Endometrial microvascular endothelial cells (primary cell): ENCODE measurements at regions not wholly inside any gene's neighbourhood (a gene's known extent, or its start where the extent isn't known, plus 50 kb on each side); places are given as distances from the start of the nearest gene placed in this dataset.

Experiments
- in situ Hi-C: cut with HindIII; loops from 2 replicates; pipeline ENCODE4 v1.10.0; 2017; ENCODE audit warnings: low sequenced_read_pairs, low pct_unique_long_range_greater_than_20kb; ENCODE audit errors: inconsistent ontology term

DNA sequence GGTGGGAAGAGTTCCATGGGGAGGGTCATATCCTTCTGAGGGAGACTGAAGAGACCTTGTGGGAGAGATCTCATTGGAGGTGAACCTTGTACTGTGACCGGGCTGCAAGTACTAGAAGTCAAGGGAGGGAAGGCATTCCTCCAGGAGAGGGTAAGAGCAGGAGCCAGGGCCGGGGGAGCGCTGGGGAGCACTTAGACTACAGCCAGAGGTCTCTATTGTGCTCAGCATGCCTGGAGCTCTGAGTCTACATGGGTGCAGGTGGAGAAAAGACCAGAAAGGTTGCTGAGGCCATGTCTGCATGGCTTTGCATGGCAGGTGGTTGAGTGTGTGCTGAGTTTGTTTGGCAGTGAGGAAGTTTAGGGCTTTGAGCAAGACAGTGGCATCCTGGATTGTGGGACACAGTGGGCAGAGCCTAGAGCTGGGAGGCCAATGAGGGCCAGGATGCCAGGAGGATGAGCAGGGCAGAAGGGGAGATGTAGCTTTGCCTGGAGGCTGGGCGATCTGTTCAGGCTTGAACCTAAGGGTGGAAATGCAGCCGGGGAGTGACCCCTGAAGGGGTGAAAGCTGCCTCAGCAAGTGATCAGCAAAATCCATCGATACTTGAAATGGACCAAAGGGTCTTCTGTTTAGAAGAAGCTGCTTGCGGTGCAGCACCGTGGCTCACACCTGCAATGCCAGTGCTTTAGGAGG lies 317.4 kb upstream of the TNRC6C start:
- in situ Hi-C loops = no loop called here

DNA sequence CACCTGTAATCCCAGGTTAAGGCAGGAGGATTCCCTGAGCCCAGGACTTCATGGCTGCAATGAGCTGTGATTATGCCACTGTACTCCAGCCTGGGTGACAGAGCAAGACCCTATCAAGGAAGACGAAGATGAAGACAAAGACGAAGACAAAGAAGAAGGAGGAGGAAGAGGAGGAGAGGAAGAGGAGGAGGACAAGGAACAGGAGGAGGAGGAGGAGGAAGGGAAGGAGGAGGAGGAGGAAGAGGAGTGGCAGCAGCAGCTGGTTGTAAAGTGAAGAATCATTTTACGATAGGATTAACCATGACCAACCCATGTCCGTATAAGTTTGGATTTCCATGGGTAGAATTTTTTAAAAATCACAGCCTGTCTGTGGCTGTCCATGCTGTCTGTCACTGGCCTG lies 316.8 kb upstream of the TNRC6C start:
- in situ Hi-C loops = no loop called here

DNA sequence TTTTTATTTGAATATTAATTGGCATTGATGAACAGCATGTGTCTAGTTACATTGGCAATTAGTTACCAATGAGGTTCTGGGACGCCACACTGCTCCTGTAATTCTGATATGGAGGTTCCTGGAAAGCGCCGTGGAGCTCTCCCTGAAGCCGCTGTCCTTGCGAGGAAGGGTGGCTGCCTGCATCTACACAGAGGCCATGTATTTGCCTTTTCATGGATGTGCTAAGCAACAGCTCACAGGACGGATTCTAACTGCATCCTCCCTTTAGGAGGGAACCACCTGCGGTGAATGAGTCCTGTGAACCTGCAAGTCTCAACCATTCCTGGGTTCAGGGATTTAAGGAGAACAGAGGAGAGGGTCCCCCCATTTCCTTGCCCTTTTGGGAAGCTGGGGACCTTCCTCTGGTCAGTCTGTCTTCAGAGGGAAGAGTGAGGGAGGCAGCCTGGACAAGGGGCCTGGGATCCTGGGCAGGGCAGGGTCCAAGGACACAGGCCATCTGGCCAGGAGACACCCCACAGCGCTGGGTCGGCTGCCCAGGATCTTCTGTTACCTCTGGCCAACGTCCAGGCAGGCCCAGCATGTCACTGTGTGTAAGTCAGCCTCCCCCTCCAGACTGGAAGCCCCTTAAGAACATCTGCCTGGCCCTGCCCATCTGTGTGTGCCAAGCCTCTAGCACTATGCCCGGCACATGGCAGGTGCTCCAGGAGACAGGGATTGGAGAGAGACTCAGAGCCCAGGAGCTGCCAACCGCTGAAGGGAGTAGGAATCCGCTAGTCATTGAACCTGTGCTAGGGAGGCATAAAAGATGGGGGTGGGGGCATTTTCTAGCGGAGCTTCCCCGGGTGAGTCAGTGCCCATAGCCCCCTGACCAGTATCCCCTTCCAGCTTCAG lies 314.1 kb upstream of the TNRC6C start:
- in situ Hi-C loops = no loop called here

DNA sequence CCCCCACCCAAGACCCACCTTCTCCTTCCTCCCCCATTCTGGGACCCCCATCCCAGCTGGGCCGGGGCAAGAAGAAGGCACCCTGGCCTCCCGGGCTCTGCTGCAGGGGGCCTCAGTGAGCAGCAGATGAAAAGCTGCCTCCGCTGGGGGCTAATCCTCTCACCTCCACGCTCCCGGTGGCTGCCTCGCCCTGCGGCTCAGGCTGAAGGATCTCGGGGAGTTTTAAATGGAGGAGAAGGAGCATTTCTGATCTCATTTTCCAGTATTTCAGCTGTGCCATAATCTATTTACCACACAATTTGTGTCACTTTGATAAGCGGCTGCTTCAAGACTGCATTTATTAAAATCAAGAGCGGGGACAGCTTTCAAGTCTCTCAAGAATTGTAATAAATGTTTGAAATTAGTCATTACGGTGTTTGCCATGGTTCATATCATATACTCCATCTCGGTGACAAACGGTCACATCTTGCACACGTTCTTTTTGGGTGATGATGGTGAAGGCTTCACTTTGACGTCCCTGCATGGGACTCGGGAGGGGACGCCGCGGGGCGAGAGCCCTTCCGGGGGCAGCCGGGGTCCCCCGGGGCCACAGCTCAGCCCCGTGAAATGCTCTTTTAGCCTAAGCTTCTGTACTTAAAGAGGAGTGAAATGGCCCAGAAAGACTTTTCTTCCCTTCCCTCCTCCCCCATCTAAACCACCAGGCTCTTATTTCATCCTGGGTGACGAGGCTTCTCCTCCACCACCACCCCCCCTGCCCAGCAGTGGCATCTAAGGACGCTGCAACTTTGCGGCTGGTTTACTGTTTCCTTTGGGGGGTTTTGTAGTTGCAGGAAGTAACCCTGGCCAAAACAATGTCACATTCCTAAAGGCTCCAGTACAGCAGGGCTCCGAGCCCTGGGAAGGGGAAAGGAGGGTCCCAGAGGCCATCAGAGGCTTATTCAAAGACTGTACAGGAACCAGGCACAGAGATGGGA lies 313.1 kb upstream of the TNRC6C start:
- in situ Hi-C loops = no loop called here

DNA sequence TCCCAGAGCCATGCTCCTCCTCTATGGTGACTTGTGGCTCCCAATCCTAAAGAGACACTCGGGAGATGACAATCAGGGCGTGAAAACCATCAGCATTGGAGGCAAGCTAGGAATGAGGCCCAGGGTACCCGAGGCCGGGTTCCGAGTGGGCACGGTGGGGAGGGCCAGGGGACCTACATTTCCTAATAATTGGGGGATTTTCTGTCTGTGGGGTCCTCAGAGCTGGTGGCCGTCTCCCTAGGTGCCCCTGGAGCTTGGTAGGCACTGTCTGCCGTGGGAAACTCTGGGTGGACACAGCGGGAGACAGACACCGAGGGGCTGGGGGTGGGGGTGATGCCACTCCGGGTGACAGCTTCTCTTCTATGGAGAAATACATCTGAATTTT lies 312.5 kb upstream of the TNRC6C start:
- in situ Hi-C loops = no loop called here

DNA sequence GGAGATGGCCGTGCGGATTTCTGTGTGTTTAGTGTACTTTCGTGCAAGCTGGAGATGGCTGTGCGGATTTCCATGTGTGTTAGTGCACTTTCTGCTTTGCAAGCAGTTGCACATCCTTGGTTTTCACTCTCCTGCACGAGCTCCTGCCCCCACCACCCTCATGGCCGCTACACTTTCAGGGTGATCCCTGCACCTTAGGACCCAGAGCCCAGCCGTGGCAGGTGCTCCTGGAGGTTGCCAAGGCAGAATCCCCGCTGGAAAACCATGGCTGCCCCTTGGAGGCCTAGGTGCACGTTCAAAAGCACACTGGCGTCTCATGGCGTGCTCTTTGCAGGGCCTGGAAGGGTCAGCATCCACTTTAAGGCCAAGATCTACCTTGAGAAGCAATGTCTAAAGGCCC lies 311.0 kb upstream of the TNRC6C start:
- in situ Hi-C loops = no loop called here

DNA sequence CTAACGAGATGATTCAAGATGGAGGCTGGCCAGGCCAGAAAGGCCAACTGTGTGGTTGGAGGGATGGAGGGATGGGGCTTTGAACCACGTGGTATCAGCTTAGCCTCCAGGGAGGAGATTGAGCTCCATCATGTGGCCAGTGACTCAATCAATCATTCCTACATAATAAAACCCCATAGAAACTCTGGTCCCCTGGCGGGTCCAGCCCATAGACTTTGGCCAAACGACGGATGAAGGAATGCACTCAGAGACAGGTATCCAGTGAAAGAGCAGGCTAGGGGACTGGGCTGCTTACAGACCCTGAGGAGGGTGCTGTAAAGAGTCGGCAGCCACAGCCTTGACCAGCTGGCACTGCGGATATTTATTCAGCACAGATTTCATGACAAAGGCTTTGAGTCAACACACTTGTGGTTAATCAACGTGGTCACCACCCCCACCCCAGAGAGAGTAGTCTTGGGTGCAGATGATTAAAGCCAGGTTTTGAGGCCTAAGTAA lies 308.7 kb upstream of the TNRC6C start:
- in situ Hi-C loops = no loop called here

DNA sequence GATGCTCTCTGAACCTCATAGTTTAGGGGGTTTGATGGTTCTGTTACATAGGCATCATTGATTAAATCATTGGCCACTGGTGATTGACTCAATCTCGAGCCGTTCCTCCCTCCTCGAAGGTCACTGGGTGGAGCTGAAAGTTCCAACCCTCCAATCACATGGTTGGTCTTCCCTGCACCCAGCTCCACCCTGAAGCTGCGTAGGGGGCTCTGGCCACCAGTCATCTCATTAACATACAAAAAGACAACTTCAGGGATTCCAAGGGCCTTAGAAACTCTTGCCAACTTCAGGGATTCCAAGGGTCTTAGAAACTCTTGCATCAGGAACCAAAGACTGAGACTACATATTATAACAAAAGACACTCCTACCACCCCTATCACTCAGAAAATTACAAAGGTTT lies 306.5 kb upstream of the TNRC6C start:
- in situ Hi-C loops = no loop called here

DNA sequence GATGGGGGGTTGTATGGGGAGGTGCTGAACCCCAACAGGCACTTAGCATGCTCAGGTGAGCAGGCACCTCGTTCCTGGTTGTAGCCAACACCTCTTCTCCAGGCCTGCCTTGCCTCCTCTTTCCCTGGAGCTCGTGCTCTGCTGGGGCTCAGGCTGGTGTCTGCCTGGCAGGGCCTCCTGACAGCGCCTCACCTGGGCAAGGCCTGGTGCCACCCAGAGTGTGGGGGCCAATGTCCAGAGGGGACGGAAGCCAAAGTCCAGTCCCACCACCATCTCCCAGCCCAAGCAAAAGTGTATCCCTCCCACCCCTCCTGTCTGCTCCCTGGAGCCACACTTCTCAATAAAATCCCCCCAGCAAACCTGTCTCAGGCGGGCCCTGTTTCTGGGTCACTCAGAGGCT lies 304.2 kb upstream of the TNRC6C start:
- in situ Hi-C loops = no loop called here

DNA sequence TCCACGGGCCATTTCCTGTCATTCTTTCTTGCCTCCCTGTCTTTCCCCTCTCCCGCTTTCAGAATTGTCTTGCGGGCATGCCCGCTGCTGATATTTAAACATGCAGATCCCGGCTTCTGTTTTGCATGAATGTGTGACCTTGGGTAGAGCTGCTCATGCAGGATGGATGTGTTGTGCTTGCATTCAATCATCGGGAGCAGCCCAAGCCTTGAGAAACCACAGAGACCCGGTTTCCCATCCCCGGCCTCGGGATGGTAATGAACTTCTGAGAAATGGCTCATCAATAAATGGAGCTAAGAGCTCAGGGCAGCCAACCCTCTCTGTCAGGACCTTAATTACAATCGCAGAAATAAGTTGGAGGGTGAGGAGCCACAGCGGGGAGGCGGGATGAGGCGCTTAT lies 303.7 kb upstream of the TNRC6C start:
- in situ Hi-C loops = no loop called here

DNA sequence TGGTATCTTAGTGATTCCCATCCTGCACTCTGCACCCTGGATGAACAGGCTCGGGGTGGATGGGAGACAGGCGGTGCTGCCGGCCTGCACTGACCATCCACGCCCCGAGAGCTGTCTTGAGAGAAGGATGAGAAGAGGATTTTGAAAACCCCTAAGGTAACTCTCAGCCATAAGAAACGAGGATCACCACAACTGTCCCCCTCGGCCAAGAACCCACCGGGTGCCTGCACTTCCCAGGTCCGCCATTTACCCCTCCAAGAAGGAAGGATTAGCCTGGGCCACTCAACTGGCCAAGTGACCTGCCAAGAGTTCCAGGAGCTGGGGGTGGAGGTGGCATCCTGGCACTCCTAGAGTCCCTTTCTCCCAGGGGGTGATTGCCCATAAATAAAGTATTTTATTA lies 302.4 kb upstream of the TNRC6C start:
- in situ Hi-C loops = no loop called here

DNA sequence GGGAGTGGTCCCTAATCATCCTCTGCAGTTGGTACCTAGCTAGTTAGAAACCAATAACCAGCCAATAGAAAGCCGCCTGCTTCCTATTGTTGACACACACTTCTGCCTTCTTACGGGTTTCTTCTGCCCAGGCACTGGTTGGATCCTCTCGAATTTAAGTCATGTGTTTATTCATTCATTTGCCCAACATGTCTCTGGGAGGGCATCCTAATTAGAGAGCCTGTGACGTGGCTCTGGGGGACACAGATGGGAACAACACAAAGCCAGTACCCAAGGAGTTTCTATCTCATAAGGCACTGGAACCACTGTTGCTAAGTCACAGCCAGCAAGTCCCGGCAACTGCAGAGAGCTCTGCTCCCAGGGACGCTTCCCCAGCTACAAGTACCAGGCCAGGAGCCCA lies 300.7 kb upstream of the TNRC6C start:
- in situ Hi-C loops = no loop called here

DNA sequence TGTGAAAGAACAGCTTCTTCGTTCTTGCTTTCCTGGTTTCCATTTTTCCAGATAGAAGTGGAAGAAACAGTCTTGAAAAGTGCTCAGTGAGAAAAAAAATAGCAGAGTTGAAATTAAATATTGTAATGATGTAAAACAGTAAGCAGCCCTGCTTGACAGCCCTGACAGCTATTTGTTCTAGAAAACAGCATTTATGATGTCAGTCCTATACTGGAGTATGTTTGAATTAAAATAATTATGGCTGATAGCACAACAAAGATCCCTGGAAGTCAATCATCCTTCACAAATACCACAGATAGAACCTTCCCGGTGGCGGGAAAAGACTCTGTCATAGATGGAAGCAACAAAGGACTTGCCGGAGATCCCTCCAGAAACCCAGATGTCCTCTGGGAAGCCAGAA lies 298.0 kb upstream of the TNRC6C start:
- in situ Hi-C loops = no loop called here

DNA sequence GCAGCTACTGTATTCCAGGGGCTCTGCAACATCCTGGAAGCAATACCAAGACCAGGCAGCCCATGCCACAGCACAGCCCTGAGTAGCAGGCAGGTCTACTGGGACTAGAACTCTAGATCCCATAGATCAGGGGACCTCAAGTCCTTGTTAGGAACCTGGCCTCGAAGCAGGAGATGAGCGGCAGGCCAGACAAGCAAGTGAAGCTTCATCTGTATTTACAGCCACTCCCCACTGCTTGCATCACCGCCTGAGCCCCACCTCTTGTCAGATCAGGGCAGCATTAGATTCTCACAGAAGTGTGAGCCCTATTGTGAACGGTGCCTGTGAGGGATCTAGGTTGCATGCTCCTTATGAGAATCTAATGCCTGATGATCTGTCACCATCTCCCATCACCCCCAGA lies 295.7 kb upstream of the TNRC6C start:
- in situ Hi-C loops = no loop called here

DNA sequence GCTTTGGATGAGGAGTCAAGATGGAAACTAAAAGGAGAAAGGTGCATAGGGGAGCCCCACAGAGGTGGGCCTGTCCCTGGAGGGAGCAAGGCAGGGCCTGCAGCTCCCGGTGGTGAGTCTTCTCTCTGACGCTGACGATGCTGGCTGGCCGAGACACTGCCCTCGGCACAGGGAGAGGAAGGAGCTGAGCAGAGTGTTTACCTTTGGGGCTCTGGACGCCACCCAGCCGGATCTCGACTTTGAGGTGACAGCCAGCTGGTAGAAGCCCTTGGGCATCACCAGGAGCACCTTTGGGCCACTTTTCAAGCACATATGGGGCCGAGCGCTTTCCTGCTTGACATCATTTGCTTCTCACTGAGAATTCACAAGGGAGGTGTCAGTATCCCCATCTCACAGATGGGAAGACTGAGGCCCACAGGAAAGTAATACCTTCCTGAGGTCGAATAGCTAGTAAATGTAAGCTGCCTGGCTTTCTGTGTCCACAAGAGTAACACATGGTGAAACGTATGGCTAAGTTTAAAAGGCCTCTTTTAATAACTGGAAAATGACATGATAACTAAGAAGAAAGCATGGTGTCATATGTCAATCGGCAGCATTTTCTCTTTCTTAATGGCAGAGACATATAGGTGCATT lies 294.3 kb upstream of the TNRC6C start:
- in situ Hi-C loops = no loop called here

DNA sequence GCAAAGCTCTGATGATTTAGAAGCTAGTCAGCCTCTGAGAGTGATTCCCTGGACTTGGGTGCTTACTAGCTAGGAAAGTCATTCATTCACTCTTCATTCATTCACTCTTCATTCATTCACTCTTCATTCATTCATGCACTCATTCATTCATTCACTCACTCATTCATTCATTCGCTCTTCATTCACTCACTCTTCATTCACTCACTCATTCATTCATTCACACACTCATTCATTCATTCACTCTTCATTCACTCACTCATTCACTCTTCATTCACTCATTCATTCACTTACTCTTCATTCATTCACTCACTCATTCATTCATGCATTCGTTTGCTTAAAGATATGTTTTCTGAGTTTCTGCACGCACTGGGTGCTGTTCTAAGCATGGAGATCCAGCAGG lies 292.7 kb upstream of the TNRC6C start:
- in situ Hi-C loops = no loop called here

DNA sequence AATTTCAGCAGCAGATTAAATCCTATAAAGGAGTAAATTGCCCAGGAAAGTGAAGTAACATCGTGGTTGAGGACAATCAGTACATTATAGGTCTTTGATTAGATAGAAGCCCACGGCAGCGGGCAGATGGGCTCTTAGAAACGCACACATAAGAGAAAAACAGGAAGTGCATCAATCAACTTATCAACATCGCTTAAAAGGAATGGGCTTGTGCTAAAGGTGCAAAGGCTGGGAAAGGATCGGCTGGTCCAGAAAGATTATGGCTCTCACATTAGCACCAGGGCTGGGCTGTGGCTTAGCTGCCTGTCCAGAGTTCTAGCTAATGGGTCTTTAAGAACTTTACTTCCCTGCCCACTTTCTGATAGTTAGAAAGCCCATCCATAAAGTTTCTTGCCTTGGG lies 292.0 kb upstream of the TNRC6C start:
- in situ Hi-C loops = no loop called here

DNA sequence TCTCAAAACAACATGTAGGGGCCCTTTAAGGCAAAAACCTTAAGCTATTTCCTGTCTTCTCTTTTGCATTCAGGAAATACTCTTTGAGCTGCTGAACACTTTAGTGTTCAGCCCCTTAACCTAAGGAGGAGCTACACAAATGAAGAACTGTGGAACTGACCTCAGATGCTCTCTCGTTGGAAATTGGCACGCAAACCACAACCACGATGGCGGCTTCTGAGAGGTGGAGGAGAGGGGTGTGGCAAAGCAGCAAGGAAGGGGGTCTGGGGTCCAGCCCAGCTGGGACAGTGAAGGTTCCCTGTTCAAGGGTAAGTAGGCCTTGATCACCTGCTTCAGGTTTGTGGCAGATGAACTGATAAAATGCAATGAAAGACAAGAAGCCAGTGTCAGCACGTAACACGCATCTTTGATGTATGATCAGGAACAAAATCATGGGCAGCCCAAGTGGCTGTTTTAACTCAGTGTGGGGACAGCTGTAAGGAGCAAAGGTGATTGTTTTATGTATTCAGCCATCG lies 291.6 kb upstream of the TNRC6C start:
- in situ Hi-C loops = no loop called here

DNA sequence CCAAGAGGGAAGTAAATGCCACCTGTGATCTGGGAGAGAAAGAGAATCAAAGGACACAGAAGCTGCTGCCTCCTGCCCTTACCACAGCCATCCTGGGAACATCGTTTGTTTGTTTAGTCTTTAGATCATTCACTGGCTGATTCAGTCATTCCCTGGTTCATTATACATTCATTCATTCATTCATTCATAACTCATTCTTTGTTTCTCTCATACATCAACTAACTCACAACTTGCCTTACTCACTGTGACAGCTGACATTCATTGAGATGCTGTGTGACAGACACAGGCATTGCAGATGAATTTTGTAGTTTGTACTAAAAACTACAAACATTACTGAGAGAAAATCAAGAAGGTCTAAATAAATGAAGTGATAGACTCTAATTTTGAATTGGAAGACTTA lies 291.0 kb upstream of the TNRC6C start:
- in situ Hi-C loops = no loop called here
